HepG2 (cell line): ENCODE measurements at regions not wholly inside any gene's neighbourhood (a gene's known extent, or its start where the extent isn't known, plus 50 kb on each side); places are given as distances from the start of the nearest gene placed in this dataset.

Source experiments
- ATAC-seq: fragments of 200-7000 bp; cut with Tn5 transposase; 3 replicates; pipeline ENCODE4 v1.9.1; 2020; ENCODE audit warnings: mild to moderate bottlenecking, moderate library complexity
- BruUV-seq: library from RNA; stranded (reverse); fragments of 400-500 nt; replicated peaks from 2 replicates; lab custom pipeline; 2021; lab: Mats Ljungman, UMichigan
- CTCF ChIA-PET: fragments of 300-600 bp; formaldehyde crosslinking; extraction: SDS; loops from one replicate; lab custom pipeline; 2021; ENCODE audit warnings: low total read pairs, inconsistent platforms, low intra/inter-chr PET ratio; lab: Yijun Ruan, JAX
- POLR2A ChIA-PET: fragments of 350-600 bp; sonication (Branson Sonifier 250); formaldehyde crosslinking; loops from one replicate; lab custom pipeline; 2020; ENCODE audit warnings: antibody characterized with exemption, inconsistent platforms; lab: Yijun Ruan, JAX
- DNase-seq: peaks from one replicate; pipeline ENCODE4 v3.0.0-alpha.2; 2015; ENCODE audit warnings: low spot score
- FAIRE-seq: peaks from 3 replicates; lab custom pipeline; 2011; peaks lifted over from hg19 to GRCh38; lab: Jason Lieb, UNC
- H2AFZ ChIP-seq: one replicate; pipeline ENCODE4 v1.6.1; 2011; ENCODE audit warnings: low read length, inconsistent platforms
- H3K27ac ChIP-seq: fragments of 300-600 bp; 3 replicates; pipeline ENCODE4 v1.8.0; 2011; ENCODE audit warnings: mixed run types, mild to moderate bottlenecking, mixed read lengths, low read length, inconsistent platforms; ENCODE audit not compliant: insufficient read depth; ENCODE audit errors: extremely low read length
- H3K27me3 ChIP-seq, 2 experiments: fragments of 200-600 bp in 1 of 2; 2 replicates in 1 of 2; 3 replicates in 1 of 2; pipeline versions ENCODE4 v1.6.0 to v1.8.0; 2011; ENCODE audit warnings: low read length in 2 of 2, mild to moderate bottlenecking in 2 of 2, moderate library complexity in 2 of 2, inconsistent platforms in 1 of 2; ENCODE audit not compliant: insufficient read depth in 2 of 2, control insufficient read depth in 1 of 2
- H3K36me3 ChIP-seq, 2 experiments: fragments of 200-600 bp in 1 of 2; replicated peaks in 1 of 2; 2 replicates in 1 of 2; 3 replicates in 1 of 2; pipeline versions ENCODE4 v1.5.1 to v1.8.0; 2011; ENCODE audit warnings: low read length in 2 of 2, inconsistent platforms in 1 of 2; ENCODE audit not compliant: insufficient read depth in 2 of 2, control insufficient read depth in 1 of 2
- H3K4me1 ChIP-seq: 2 replicates; pipeline ENCODE4 v1.5.1; 2012; ENCODE audit warnings: low read length, inconsistent platforms; ENCODE audit not compliant: insufficient read depth
- H3K4me2 ChIP-seq: 2 replicates; pipeline ENCODE4 v1.6.0; 2011; ENCODE audit warnings: low read depth, low read length, inconsistent platforms
- H3K4me3 ChIP-seq, 3 experiments: fragments of 200-600 bp in 1 of 3; sonication (generic), shearing (Covaris generic) in 1 of 3; replicated peaks in 1 of 3; 2 replicates each; pipeline ENCODE4 v1.5.1; 2011 to 2016; ENCODE audit warnings: low read length in 3 of 3, inconsistent platforms in 2 of 3, low read depth in 2 of 3, mild to moderate bottlenecking in 2 of 3, control low read depth in 1 of 3, mixed read lengths in 1 of 3; ENCODE audit not compliant: insufficient read depth in 1 of 3
- H3K79me2 ChIP-seq: one replicate; pipeline ENCODE4 v1.6.1; 2011; ENCODE audit warnings: low read length, inconsistent platforms; ENCODE audit not compliant: insufficient read depth
- H3K9ac ChIP-seq: 2 replicates; pipeline ENCODE4 v1.6.0; 2011; ENCODE audit warnings: mild to moderate bottlenecking, low read depth, low read length, inconsistent platforms; ENCODE audit not compliant: insufficient read depth
- H3K9me3 ChIP-seq: 2 replicates; pipeline ENCODE4 v1.5.1; 2012; ENCODE audit warnings: mild to moderate bottlenecking, low read length
- H4K20me1 ChIP-seq: 2 replicates; pipeline ENCODE4 v1.6.0; 2011; ENCODE audit warnings: inconsistent platforms, mild to moderate bottlenecking, low read length, moderate library complexity; ENCODE audit not compliant: insufficient read depth
- ARID5B ChIP-seq: IDR thresholded peaks from 2 replicates; pipeline ENCODE4 v1.4.0; 2020; ENCODE audit warnings: mild to moderate bottlenecking, missing genetic modification reagents
- BATF2 ChIP-seq: sonication (generic); formaldehyde crosslinking; IDR thresholded peaks from 2 replicates; pipeline ENCODE4 v1.8.0; 2022; ENCODE audit warnings: mild to moderate bottlenecking, missing genetic modification reagents, moderate library complexity
- HNF4A ChIP-seq: sonication (generic); formaldehyde crosslinking; IDR thresholded peaks from 2 replicates; pipeline ENCODE4 v1.4.0; 2020; ENCODE audit warnings: missing genetic modification reagents
- HNRNPK ChIP-seq: fragments of 200-400 bp; formaldehyde crosslinking; IDR thresholded peaks from 2 replicates; pipeline ENCODE4 v1.6.1; 2018; ENCODE audit warnings: low read length, low read depth, moderate library complexity, mild to moderate bottlenecking; ENCODE audit not compliant: poor library complexity, severe bottlenecking
- JDP2 ChIP-seq: sonication (generic); formaldehyde crosslinking; IDR thresholded peaks from 2 replicates; pipeline ENCODE4 v1.8.1; 2022; ENCODE audit warnings: missing genetic modification reagents, borderline replicate concordance
- KMT2B ChIP-seq: IDR thresholded peaks from 2 replicates; pipeline ENCODE4 v1.6.1; 2016; ENCODE audit warnings: missing genetic modification reagents, missing compliant biosample characterization
- MXD3 ChIP-seq: IDR thresholded peaks from 2 replicates; pipeline ENCODE4 v1.6.1; 2016; ENCODE audit warnings: mild to moderate bottlenecking, missing biosample characterization, missing genetic modification reagents
- PITX1 ChIP-seq: sonication (generic); formaldehyde crosslinking; IDR thresholded peaks from 2 replicates; pipeline ENCODE4 v1.5.1; 2020; ENCODE audit warnings: mild to moderate bottlenecking, missing genetic modification reagents
- RARA ChIP-seq: IDR thresholded peaks from 2 replicates; pipeline ENCODE4 v1.6.1; 2016; ENCODE audit warnings: missing genetic modification reagents, missing compliant biosample characterization
- RFX3 ChIP-seq: IDR thresholded peaks from 2 replicates; pipeline ENCODE4 v1.6.1; 2016; ENCODE audit warnings: missing biosample characterization, missing genetic modification reagents
- SMC3 ChIP-seq: IDR thresholded peaks from 2 replicates; pipeline ENCODE4 v1.6.1; 2011; ENCODE audit warnings: low read length, improper control_type of control experiment
- ZFP91 ChIP-seq: sonication (generic); formaldehyde crosslinking; IDR thresholded peaks from 2 replicates; pipeline ENCODE4 v1.9.0; 2022; ENCODE audit warnings: missing genetic modification reagents, mild to moderate bottlenecking, borderline replicate concordance
- ZNF160 ChIP-seq: sonication (generic); formaldehyde crosslinking; IDR thresholded peaks from 2 replicates; pipeline ENCODE4 v1.8.0; 2022; ENCODE audit warnings: mild to moderate bottlenecking, inconsistent platforms, missing genetic modification reagents
- ZNF510 ChIP-seq: sonication (generic); formaldehyde crosslinking; IDR thresholded peaks from 2 replicates; pipeline ENCODE4 v1.4.0; 2020; ENCODE audit warnings: low read depth, mild to moderate bottlenecking, missing genetic modification reagents
- ZNF691 ChIP-seq: sonication (generic); formaldehyde crosslinking; IDR thresholded peaks from 2 replicates; pipeline ENCODE4 v1.4.0; 2020; ENCODE audit warnings: missing genetic modification reagents, low read depth, mild to moderate bottlenecking, borderline replicate concordance
- WGBS: methylation state at CpG from one replicate; pipeline ENCODE4 v1.1.6; 2017; ENCODE audit warnings: low lambda C conversion rate; 5-methylcytosine and 5-hydroxymethylcytosine counted together
- in situ Hi-C: cut with HindIII; loops from 2 replicates; pipeline ENCODE4 v1.10.0; 2017; ENCODE audit warnings: low pct_unique_long_range_greater_than_20kb; ENCODE audit not compliant: extremely low pct_ligation_motif_present
- intact Hi-C: fragments of 100-400 bp; cut with micrococcal nuclease; formaldehyde crosslinking; loops from one replicate; pipeline ENCODE4 v1.10.0; 2022; ENCODE audit not compliant: unreplicated experiment

GRCh38 chr16:88314991-88315542 is 67.7 kb upstream of the ZNF469 start:
- intact Hi-C loops (no loop called here), in situ Hi-C loops (no loop called here)
- H3K27ac ChIP-seq, result no peak overlapping the region
- peaks cover 11% of the 10 kb centered on the region; the same call in 1 of the 2 replicates for H3K9me3 ChIP-seq
- no peaks in the 10 kb centered on the region for H4K20me1 ChIP-seq
- no peaks in the 10 kb centered on the region for H3K79me2 ChIP-seq
- H3K9ac ChIP-seq, result no peak overlapping the region; the same call in 1 of the 2 replicates
- peak overlapping the region in 2 of 3 experiments; percentile 31 to 68; a peak in 2 of 6 replicates for H3K4me3 ChIP-seq
- peak; percentile 28 for DNase-seq
- POLR2A ChIA-PET, result no interaction called here
- peak overlapping the region; percentile 87 for H3K4me2 ChIP-seq
- FAIRE-seq, result no peak
- peaks cover 29% of the 10 kb centered on the region for H3K4me1 ChIP-seq
- BruUV-seq, result no TSS peak
- no peaks in the 10 kb centered on the region for H3K36me3 ChIP-seq
- WGBS, result 22% methylated on average over 14 of the region's 16 CpGs
- H3K27me3 ChIP-seq, result peaks cover 6 to 43% of the 10 kb centered on the region in 2 experiments; a peak in 4 of 5 replicates
- no peak overlapping the region for H2AFZ ChIP-seq
- ATAC-seq, result peak; percentile 45
- CTCF ChIA-PET, result no interaction called here
- TF ChIP-seq ZFP91, result peak; percentile 32; the same call in 1 of the 2 replicates
- TF ChIP-seq HNF4A (CRISPR knock-in tag), result peak; percentile 28; the same call in 1 of the 2 replicates
- peak; percentile 60; the same call in 1 of the 2 replicates for TF ChIP-seq RFX3 (CRISPR knock-in tag)
- TF ChIP-seq ZNF691 (CRISPR knock-in tag), result peak; percentile 26; the same call in 1 of the 2 replicates
- no peak for TF ChIP-seq KMT2B (CRISPR knock-in tag)
- TF ChIP-seq RARA (CRISPR knock-in tag), result peak; percentile 71
- peak; percentile 42 for TF ChIP-seq ARID5B (CRISPR knock-in tag)
- TF ChIP-seq SMC3, result no peak
- no peak for TF ChIP-seq JDP2 (CRISPR knock-in tag)
- no peak for TF ChIP-seq BATF2 (CRISPR knock-in tag)
- TF ChIP-seq ZNF510 (CRISPR knock-in tag), result no peak
- no peak for TF ChIP-seq ZNF160
- no peak for TF ChIP-seq HNRNPK
- no peak for TF ChIP-seq MXD3 (CRISPR knock-in tag)
- TF ChIP-seq PITX1 (CRISPR knock-in tag), result no peak
